NB4 (cell line): ENCODE measurements at regions not wholly inside any gene's neighbourhood (a gene's known extent, or its start where the extent isn't known, plus 50 kb on each side); places are given as distances from the start of the nearest gene placed in this dataset.

Source experiments
- CTCF ChIP-seq: IDR thresholded peaks from one replicate; pipeline ENCODE4 v1.5.1; 2012; ENCODE audit warnings: low read depth, low read length
- MYC ChIP-seq: IDR thresholded peaks from 2 replicates; pipeline ENCODE4 v1.6.1; 2011; ENCODE audit warnings: low read depth, low read length

DNA sequence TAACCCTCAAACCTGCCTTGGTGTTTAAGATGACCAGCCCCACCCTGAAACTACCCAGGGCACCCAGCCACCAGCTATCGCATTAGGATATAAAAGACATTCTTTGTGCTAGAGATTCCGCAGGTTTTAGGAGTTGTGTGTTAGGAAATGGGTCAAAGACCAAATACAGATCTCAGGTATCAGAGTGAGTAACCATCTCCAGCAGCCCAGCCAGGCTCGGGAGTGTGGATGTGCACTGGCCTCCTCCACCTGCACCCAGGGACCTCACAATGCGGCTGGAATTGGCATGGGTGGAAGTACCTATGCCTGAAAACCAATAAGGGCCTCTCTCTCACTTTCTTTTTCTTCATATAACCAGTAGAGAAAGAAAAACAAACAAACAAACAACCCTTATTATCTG, 51.1 kb upstream of the CST7 start:
- TF ChIP-seq MYC (no peak), CTCF (no peak)
